Right lobe of liver (tissue), 4 donors: ENCODE measurements at regions not wholly inside any gene's neighbourhood (a gene's known extent, or its start where the extent isn't known, plus 50 kb on each side); places are given as distances from the start of the nearest gene placed in this dataset.

Source experiments
- CTCF ChIP-seq, 4 donors: fragments of 200-600 bp in 3 of 4; fragments of 450-650 bp in 1 of 4; IDR thresholded peaks; one replicate each; pipeline versions ENCODE4 v1.5.1 to v1.8.0; 2016 to 2022; ENCODE audit warnings: antibody characterized with exemption in 4 of 4, mild to moderate bottlenecking in 2 of 4
- POLR2A ChIP-seq: fragments of 450-650 bp; IDR thresholded peaks from one replicate; pipeline ENCODE4 v1.6.1; 2017; ENCODE audit warnings: antibody characterized with exemption, mild to moderate bottlenecking
- donor health status: DM: no; HTN: no; CAD: no.
- donor health status: DM: no; HTN: no; CAD: no.
- donor health status: DM: no; HTN: yes; CAD: no.

DNA sequence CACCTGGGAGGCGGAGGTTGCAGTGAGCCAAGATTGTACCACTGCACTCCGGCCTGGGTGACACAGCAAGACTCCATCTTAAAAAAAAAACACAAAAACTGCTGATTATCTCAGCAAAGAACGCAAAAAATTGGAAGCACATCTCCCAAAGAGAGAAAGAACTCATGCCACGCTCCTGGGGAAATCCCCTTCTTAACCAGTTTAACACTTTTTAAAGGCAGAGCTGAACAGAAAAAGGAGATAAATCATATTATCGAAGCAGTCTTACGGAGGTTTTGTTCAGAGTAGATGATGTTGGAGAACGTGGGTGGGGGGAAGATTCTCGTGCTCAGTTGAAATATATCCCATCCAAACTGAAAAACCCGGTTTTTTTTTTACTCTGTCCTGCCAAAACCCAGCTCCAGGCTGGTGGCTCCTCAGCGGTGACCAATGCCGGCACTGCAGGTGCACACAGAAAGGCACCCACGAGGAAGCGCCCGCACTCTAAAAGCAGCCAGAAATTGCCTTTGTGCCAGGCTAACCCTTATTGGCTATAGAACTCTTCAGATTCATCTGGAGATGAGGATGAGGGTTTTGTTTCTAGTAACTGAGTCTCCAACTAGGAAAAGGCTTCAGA is 100.2 kb upstream of the PARP11 start:
- TF ChIP-seq CTCF (IDR thresholded peaks at IDR 0.05): no peak
- no peak for TF ChIP-seq POLR2A
